NCI-H2227 (cell line): ENCODE measurements at regions not wholly inside any gene's neighbourhood (a gene's known extent, or its start where the extent isn't known, plus 50 kb on each side); places are given as distances from the start of the nearest gene placed in this dataset.
"Not testable (repeated sequence)": the region's sequence is repeated elsewhere in the genome, so short reads cannot be mapped to it uniquely, and the experiment has no call there.

Experiments
- DNase-seq: peaks from one replicate; lab custom pipeline; 2025; ENCODE audit not compliant: unreplicated experiment; lab: John Stamatoyannopoulos, UW

GRCh38 chr12:95358111-95359083 lies 115.6 kb upstream of the METAP2 start:
- DNase-seq, result no peak

GRCh38 chr12:95365912-95366311 lies 108.0 kb upstream of the METAP2 start:
- no peak for DNase-seq

DNA sequence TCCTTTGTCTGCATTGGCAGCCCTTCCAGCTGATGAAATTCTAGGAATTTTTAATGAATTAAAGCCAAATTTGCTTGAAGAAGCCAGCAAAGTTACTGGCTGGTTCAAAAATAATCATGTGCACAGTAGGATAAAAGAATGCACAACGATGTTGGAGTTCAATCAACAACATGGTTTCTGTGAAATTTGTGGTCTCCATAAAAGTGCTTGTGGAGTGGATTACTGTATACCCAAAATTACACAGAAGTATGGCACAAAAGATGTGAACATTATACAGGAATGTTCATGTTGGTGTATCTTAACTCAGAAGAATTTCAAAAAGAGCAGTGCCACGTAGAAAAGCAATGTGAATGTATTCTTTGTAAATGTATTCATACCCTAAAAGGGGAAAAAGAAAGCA lies 105.0 kb upstream of the METAP2 start:
- DNase-seq, result no peak

- no peak for DNase-seq
Observed at GRCh38 chr12:95371571-95371970, 102.4 kb upstream of the METAP2 start.

DNA sequence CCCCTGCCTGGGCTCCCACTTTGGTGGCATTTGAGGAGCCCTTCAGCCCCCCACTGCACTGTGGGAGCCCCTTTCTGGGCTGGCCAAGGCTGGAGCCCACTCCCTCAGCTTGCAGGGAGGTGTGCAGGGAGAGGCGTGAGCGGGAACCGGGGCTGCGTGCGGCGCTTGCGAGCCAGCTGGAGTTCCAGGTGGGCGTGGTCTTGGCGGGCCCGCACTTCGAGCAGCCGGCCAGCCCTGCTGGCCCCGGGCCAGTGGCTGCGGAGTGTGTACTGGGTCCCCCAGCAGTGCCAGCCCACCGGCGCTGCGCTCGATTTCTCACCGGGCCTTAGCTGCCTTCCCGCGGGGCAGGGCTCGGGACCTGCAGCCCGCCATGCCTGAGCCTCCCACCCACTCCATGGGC lies 94.5 kb upstream of the METAP2 start:
- not testable (repeated sequence) for DNase-seq

- not testable (repeated sequence) for DNase-seq
Observed at GRCh38 chr12:95380334-95380733, 93.6 kb upstream of the METAP2 start.

DNA sequence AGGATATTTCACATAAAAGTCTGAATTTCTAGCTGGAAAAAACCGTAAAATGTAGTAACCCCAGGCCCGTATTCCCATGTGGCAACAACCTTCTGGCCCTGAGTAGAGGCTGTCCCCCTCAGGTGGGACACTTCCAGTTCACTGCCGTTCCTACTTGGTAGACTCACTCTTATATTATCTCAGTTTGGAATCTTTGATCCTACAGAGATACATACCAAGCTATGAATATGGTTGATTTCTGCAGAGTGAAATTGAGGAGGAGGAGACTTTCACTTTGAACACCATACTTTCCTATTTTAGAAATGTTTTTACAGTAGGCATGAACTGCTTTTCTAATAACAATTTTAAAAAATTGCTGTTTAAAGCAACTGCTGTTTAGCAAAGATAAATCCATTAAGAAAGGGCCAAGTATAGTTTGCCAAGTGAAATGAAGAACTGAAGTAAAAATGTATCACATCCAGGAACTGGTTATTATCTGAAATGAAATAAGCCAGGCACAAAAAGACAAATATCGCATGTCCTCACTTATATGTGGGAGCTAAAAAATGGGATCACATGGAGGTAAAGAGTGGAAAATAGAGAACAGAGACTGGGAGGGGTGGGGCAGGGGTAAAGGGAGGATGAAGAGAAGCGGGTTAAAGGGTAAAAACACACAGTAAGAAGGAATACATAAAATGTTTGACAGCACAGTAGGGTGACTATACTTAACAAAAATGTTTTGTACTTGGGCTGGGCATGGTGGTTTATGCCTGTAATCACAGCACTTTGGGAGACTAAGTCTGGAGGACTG lies 92.8 kb upstream of the METAP2 start:
- DNase-seq, result no peak

DNA sequence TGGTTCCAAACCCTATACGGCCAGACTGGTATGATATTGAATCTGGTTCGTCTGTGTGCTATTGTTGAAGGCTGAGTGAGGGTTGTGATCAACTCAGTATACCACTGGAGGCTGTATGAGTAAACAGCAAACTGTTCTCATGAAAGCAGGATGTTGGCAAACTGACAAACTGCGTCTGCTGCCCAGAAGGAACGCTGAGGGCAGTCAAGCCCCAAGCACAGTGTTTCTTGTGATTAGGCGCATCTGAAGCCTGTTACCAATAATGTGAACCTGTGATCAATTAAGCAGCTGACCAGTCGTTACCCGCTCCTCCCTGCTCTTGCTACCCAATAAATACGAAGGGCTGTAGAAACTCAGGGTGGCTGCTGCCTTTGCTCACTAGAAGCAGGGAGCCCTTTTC lies 90.0 kb upstream of the METAP2 start:
- not testable (repeated sequence) for DNase-seq

DNA sequence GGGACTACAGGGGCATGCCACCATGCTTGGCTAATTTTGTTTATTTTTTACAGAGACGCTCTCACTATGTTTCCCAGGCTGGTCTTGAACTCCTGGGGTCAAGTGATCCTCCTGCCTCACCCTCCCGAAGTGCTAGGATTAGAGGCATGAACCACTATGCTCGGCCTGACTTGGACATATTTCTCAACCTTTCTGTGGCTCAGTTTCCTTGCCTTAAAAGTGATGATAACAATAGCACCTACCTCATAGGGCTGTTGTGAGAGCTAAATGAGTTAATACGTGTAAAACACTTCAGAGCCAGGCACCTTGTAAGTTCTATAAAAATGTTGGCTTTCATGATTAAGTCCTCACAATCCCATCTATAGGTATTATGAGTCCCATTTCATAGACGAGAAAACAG lies 89.2 kb upstream of the METAP2 start:
- no peak for DNase-seq

DNA sequence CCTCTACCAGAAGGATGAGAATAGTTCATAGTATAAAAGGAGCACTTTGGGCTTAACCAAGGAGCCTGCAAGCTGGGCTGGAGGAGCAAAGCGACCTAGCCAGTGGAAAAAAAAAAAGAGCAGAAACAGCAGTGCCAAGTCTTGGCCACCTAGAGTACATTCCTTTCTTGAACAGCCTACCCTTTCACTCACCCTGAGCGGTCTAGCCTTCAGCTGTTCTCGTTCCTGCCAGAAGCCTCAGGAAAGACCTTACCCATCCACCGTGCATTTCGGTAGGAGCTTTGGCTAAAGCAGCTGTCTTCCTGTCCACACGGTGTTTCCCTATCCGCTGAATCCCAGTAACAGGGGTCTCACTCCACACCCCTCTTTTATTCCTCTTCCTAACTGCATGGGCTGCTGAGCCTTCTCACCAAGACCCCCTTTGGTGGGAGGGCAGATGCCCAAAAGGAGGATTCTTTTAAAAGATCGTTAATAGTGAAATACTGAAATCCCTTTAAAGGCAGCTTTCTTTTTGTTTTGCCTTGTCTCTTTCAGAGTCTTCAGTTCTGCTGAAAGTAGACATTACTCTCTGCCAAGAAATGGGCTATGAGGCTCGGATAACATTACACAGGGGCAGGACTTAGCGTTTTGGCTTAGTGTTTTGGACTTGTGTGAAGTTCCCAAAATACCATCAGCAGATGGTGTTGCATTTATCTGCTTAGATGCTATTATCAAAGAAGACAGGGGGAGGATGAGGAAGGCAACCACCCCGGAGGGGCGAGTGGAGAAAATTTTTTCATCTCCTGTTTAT lies 88.5 kb upstream of the METAP2 start:
- no peak for DNase-seq

GRCh38 chr12:95386051-95386450 lies 87.9 kb upstream of the METAP2 start:
- DNase-seq, result no peak

GRCh38 chr12:95388260-95388659 lies 85.7 kb upstream of the METAP2 start:
- DNase-seq, result not testable (repeated sequence)

- DNase-seq, result no peak
Observed at GRCh38 chr12:95390192-95390591, 83.8 kb upstream of the METAP2 start.

DNA sequence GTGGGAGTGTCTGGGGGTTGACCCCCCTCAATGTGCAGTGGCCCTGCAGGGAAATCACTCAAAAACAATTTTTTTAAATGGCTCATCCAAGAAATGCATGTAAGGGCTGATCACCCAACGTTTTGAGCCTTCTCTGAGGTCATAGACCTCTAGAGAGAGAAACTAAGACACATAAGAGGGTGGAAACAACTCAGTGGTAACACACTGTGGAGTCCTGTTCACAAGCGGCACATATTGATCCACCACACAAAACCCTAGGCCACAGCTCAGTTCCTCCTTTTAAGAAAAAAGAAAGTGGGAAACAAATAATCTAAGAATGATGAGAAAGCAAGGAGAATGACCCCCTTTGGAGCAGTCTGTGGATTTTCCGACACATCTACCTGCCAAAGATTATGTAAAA lies 83.0 kb upstream of the METAP2 start:
- no peak for DNase-seq

DNA sequence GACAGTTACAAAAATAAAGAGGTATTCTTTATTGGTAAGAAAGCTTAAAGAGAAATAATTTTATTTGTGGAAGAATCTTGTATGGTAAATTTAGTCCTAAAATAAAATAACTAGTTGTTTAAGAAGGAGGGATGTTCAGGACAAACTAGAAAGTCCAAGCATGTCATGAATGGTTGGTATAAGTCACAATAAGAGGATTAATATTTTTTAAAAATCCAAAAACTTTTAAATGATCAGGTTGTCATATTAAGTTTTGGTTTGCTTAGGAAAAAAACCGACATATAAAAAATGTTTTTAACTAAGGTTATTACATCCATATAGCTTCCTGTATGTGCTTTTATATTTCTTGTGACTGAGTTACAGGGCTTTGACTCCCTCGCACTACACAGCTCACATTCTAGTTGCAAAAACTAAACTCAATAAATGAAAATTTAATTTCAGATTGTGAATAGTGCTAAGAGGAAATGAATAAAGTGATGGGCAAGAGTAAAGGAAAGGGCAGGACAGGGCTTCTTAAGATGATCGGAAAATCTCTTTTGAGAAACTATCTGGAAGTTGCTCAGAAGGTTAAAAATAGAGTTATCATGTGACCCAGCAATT lies 80.7 kb upstream of the METAP2 start:
- no peak for DNase-seq

DNA sequence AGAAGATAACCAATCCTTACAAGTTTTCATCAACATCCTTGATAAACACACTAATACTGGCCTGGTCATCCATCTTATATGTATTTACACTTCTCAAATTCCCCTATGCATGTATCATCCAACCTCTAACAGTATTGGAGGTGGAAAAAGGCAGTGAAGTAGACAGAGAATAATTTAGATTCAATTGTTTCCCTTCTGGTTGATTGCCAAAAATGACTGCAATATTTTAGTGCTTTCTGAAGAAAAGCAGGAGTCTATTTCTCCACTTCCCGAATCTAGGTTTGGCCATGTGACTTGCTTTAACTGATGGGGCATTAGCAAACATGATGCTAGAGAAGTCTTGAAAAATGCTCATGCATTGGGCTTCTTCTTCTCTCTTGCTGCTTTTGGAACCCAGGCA lies 78.3 kb upstream of the METAP2 start:
- DNase-seq, result no peak

DNA sequence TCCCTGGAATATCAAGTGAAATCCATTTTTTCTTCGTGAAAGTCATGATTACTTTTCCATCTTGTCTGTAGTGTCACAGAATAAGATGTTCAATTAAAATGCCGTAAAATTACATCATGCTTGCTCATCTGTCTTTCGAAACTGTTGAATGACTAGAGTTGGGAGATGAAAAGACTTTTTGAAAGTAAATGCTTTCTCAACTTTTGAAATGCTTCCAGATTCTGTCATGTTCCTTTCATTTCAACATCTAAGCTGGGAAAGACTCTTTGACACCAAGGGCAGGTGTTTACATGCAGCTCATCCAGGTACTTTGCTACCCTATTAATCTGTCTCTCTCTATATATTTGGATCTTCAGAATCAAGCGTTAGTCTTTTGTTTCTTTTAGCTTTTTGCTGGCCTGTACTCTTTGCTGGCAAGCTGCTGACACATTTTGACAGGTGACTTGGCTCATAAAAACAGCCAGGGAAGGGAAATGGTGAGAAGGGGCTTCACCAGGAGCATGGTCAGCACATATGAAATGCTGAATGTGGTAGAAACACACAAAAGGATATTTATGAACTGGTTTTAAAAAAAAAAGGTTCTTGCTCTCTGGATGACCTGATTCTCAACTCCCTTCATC lies 77.0 kb upstream of the METAP2 start:
- no peak for DNase-seq

DNA sequence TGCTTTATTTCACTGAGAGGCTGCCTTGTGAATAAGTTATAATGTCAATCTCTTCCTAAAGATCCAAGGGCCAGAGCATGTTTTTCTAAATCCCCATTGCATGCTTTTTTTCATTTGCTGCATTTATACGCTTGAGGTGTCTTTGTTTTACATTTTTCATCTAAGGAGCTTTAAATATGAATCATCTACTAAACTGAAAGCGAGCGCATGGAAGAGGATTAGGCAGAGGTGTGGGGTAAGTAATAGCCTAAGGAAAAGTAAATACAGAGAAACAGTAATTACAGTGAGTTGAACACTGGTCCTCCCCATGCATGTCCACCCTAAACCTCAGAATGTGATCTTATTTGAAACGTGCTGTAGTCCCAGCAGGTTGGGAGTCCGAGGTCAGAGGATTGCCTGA lies 76.4 kb upstream of the METAP2 start:
- no peak for DNase-seq

DNA sequence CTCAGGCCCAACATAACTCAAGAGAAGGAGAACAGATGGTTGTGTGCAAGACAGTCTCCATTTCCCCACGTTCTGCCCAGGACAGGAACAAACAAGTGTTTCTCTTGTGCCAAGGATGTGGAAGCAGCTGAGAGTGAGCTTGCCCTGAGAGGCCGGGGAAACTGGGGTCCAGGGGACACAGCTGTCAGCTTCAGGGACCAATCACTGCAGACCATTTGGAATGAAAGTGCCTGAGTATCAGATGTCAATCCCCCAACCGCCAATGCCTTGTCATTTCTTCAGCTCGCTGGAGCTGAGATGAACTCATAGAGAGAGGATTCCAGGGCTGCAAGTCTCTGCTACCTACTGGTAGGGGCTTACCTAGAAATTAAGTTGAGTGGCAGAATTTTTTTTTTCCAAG lies 71.9 kb upstream of the METAP2 start:
- no peak for DNase-seq

GRCh38 chr12:95408201-95408600 lies 65.8 kb upstream of the METAP2 start:
- no peak for DNase-seq
